ENCODE measurements at regions not wholly inside any gene's neighbourhood (a gene's known extent, or its start where the extent isn't known, plus 50 kb on each side); places are given as distances from the start of the nearest gene placed in this dataset.

DNA sequence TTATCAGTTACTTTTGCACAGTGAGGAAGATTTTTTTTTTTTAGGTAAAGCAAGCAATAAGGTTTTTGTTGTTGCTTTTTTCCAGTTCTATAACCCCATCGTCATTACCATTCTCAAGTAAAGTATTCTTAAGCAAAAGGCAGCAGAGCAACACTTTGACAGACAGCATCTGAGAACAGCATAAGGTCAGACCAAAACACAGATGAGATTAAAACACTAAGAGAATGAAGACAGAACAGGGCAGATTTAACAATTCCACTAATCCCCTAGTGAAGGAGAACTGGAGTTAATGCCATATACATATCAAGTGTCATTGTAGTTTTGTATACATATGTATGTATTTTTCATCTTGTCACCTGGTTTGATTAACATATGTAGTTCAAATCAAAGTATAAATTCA lies 290.2 kb downstream of the METTL4 start:
- no peak for DNase-seq (ENCODE audit: low read depth)
- TF ChIP-seq MYC (IDR thresholded peaks at IDR 0.05; ENCODE audit: low read depth, low read length): no peak
- TF ChIP-seq, protein P1, sequence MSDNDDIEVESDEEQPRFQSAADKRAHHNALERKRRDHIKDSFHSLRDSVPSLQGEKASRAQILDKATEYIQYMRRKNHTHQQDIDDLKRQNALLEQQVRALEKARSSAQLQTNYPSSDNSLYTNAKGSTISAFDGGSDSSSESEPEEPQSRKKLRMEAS (IDR thresholded peaks at IDR 0.05; ENCODE audit: low read depth, low read length): no peak
- TF ChIP-seq, protein P2, sequence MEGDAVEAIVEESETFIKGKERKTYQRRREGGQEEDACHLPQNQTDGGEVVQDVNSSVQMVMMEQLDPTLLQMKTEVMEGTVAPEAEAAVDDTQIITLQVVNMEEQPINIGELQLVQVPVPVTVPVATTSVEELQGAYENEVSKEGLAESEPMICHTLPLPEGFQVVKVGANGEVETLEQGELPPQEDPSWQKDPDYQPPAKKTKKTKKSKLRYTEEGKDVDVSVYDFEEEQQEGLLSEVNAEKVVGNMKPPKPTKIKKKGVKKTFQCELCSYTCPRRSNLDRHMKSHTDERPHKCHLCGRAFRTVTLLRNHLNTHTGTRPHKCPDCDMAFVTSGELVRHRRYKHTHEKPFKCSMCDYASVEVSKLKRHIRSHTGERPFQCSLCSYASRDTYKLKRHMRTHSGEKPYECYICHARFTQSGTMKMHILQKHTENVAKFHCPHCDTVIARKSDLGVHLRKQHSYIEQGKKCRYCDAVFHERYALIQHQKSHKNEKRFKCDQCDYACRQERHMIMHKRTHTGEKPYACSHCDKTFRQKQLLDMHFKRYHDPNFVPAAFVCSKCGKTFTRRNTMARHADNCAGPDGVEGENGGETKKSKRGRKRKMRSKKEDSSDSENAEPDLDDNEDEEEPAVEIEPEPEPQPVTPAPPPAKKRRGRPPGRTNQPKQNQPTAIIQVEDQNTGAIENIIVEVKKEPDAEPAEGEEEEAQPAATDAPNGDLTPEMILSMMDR (IDR thresholded peaks at IDR 0.05; ENCODE audit: low read depth, low read length): no peak
- no peak for TF ChIP-seq POLR2A (IDR thresholded peaks at IDR 0.05; ENCODE audit: extremely low read depth, insufficient read length)
- H3K4me3 ChIP-seq (ENCODE audit: low read depth, low read length): no peak overlapping the region

DNA sequence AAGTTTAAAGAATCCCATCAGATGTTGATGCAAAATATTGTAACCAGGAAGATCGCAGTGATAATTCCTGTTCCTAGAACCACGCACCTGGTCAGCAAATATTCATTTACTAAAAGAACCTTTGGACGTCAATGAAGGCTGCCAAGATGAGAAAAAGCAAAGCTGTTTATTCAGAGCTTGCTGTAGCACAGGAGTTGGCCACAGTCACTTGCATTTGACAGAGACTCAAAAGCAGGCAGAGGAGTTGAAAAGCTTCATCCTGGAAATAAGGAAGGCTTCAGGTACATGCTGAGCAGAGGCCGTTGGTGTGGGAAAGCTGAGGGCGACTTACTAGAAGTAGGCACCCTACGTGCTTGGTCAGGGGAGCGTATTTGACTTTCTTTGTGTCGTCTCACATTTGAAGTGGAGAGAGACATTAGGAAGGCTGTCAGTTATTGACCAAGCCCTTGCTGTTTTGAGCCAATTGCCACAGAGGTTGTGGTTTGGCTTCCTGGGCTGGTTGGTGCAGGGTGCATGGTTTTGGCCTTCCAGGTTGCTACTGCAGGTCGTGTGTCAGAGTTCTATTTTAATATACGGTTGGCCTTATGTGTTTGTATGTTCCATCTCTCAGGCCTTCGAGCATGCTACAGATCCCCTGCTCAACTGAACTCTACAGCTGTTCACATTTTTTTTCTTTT lies 289.6 kb downstream of the METTL4 start:
- H3K4me3 ChIP-seq (ENCODE audit: low read depth, low read length): no peak overlapping the region
- TF ChIP-seq, protein P1 (IDR thresholded peaks at IDR 0.05; ENCODE audit: low read depth, low read length): no peak
- TF ChIP-seq, protein P2 (IDR thresholded peaks at IDR 0.05; ENCODE audit: low read depth, low read length): no peak
- TF ChIP-seq POLR2A (IDR thresholded peaks at IDR 0.05; ENCODE audit: extremely low read depth, insufficient read length) (no peak), MYC (IDR thresholded peaks at IDR 0.05; ENCODE audit: low read depth, low read length) (no peak)
- no peak for DNase-seq (ENCODE audit: low read depth)

DNA sequence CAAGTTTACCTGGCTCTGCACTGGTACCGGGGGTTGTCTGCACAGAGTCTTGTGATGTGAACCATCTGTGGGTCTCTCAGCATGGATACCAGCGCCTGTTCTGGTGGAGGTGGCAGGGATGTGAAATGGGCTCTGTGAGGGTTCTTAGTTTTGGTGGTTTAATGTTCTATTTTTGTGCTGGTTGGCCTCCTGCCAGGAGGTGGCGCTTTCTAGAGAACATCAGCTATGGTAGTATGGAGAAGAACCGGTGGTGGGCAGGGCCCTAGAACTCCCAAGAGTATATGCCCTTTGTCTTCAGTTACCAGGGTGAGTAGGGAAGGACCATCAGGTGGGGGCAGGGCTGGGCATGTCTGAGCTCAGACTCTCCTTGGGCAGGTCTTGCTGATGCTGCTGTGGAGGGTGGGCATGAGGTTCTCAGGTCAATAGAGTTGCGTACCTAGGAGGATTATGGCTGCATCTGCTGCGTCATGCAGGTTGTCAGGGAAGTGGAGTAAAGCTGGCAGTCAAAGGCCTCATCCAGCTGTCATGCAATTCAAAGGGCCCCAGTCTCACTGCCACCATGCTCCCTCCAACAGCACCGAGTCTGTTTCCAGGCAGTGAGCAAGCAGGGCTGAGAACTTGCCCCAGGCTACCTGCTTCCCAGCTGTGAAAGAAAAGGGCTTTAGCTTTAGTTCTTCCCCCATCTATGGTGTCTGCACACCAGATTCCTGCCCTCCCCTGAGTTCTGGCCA lies 278.0 kb downstream of the METTL4 start:
- TF ChIP-seq, protein P1 (IDR thresholded peaks at IDR 0.05; ENCODE audit: low read depth, low read length): no peak
- no peak for TF ChIP-seq MYC (IDR thresholded peaks at IDR 0.05; ENCODE audit: low read depth, low read length)
- TF ChIP-seq, protein P2 (IDR thresholded peaks at IDR 0.05; ENCODE audit: low read depth, low read length): peak; percentile 14
- DNase-seq (ENCODE audit: low read depth): peak; percentile 9
- no peak overlapping the region for H3K4me3 ChIP-seq (ENCODE audit: low read depth, low read length)

DNA sequence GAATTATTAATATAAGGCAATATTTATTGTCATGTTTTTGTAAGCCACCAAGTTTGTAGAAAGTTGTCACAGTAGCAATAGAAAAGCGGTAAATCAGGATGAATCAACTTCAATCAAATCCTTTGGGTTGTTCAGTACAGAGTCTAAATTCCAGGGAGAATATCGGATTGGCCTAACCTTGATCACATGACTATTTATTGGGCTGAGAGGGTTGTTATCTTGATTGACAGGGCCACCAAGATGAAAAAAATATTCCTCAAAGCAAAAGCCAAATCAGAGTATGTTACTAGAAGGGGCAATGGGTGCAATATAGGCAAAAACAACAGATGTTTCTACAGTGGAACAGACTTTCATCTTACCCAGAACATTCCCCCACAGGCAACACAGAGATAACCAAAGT lies 270.0 kb downstream of the METTL4 start:
- TF ChIP-seq, protein P2 (IDR thresholded peaks at IDR 0.05; ENCODE audit: low read depth, low read length): no peak
- TF ChIP-seq, protein P1 (IDR thresholded peaks at IDR 0.05; ENCODE audit: low read depth, low read length): no peak
- no peak for TF ChIP-seq MYC (IDR thresholded peaks at IDR 0.05; ENCODE audit: low read depth, low read length)
- TF ChIP-seq POLR2A (IDR thresholded peaks at IDR 0.05; ENCODE audit: extremely low read depth, insufficient read length): no peak
- no peak for DNase-seq (ENCODE audit: low read depth)

DNA sequence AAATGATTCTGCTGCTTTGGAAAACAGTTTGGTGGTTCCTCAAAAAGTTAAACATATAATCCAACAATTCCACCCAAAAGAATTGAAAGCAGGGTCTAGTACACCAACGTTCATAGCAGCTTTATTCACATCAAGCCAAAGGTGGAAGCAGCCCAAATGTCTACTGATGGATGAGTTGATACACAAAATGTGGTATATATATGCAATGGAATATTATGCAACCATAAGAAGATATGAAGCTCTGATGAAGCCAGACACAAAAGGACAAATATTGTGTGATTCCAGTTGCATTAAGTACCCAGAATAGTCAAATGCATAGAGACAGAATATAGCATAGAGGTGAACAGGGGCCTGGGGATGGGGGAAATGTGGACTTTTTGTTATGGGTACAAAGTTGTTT lies 269.3 kb downstream of the METTL4 start:
- no peak overlapping the region for H3K4me3 ChIP-seq (ENCODE audit: low read depth, low read length)
- TF ChIP-seq POLR2A (IDR thresholded peaks at IDR 0.05; ENCODE audit: extremely low read depth, insufficient read length): no peak
- TF ChIP-seq, protein P1 (IDR thresholded peaks at IDR 0.05; ENCODE audit: low read depth, low read length): no peak
- TF ChIP-seq, protein P2 (IDR thresholded peaks at IDR 0.05; ENCODE audit: low read depth, low read length): no peak
- DNase-seq (ENCODE audit: low read depth): no peak

More for the DNA sequence above, 270.0 kb downstream of the METTL4 start:
- H3K4me3 ChIP-seq (ENCODE audit: low read depth, low read length): no peak overlapping the region
